NB4 (cell line): ENCODE measurements at regions not wholly inside any gene's neighbourhood (a gene's known extent, or its start where the extent isn't known, plus 50 kb on each side); places are given as distances from the start of the nearest gene placed in this dataset.

Source experiments
- DNase-seq: peaks from one replicate; pipeline ENCODE4 v3.0.0; 2010; ENCODE audit warnings: low read depth
- H3K4me3 ChIP-seq: one replicate; pipeline ENCODE4 v1.5.1; 2011; ENCODE audit warnings: mild to moderate bottlenecking, low read depth, low read length, moderate library complexity
- MYC ChIP-seq: IDR thresholded peaks from 2 replicates; pipeline ENCODE4 v1.6.1; 2011; ENCODE audit warnings: low read depth, low read length
- POLR2A ChIP-seq: IDR thresholded peaks from 2 replicates; pipeline ENCODE4 v1.6.1; 2011; ENCODE audit warnings: mild to moderate bottlenecking; ENCODE audit not compliant: insufficient read length; ENCODE audit errors: extremely low read depth
- TF ChIP-seq, protein P1 (sequence below): IDR thresholded peaks from 2 replicates; pipeline ENCODE4 v1.6.1; 2011; ENCODE audit warnings: low read depth, low read length
- TF ChIP-seq, protein P2 (sequence below): IDR thresholded peaks from one replicate; pipeline ENCODE4 v1.5.1; 2012; ENCODE audit warnings: low read depth, low read length

DNA sequence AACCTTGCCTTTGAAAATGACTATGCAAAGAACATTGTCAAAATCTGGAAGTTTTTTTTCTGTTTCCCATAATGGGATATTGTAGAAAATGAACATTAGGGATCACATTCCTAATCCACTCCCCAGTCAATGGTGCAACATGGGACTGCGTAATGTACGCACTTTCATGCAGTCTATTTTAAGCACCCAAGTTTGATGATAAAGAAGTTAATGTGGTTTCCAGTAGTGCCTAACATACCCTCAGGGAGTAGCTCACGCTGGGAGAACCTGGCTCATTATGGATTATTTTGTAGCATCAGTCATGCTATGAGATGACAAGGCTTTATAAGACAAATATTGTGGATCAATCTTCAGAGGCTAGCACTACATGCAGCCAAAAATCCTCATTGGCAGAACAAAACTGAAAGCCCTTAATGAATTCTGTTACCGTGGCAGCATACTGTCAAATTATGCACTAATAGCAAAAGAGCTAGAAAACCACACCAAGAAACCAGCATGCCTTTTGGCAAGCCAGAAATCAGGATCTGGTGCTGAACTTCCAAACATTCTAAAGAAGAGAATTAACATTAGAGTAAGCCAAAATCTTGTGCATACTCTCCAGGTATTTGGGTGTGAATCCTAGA, 1392.8 kb upstream of the TENM3 start:
- TF ChIP-seq POLR2A, result no peak
- no peak for TF ChIP-seq MYC
- TF ChIP-seq, protein P1, sequence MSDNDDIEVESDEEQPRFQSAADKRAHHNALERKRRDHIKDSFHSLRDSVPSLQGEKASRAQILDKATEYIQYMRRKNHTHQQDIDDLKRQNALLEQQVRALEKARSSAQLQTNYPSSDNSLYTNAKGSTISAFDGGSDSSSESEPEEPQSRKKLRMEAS, result no peak
- TF ChIP-seq, protein P2, sequence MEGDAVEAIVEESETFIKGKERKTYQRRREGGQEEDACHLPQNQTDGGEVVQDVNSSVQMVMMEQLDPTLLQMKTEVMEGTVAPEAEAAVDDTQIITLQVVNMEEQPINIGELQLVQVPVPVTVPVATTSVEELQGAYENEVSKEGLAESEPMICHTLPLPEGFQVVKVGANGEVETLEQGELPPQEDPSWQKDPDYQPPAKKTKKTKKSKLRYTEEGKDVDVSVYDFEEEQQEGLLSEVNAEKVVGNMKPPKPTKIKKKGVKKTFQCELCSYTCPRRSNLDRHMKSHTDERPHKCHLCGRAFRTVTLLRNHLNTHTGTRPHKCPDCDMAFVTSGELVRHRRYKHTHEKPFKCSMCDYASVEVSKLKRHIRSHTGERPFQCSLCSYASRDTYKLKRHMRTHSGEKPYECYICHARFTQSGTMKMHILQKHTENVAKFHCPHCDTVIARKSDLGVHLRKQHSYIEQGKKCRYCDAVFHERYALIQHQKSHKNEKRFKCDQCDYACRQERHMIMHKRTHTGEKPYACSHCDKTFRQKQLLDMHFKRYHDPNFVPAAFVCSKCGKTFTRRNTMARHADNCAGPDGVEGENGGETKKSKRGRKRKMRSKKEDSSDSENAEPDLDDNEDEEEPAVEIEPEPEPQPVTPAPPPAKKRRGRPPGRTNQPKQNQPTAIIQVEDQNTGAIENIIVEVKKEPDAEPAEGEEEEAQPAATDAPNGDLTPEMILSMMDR, result no peak
- no peak for DNase-seq
- H3K4me3 ChIP-seq, result no peak overlapping the region

DNA sequence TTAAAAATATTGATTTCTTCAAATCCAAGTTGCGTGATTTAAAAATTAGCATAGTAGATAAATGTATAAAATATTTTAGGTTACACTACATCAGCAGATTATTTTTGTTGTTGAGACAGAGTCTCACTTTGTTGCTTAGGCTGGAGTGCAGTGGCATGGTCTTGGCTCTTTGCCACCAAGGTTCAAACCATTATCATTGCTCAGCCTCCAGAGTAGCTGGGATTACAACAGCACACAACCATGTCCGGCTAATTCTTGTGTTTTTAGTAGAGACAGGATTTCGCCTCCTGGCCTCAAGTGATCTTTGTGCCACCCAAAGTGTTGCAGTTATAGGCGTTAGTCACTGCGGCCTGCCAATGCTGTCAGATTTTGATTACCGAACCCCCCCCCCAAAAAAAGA, 1390.5 kb upstream of the TENM3 start:
- no peak overlapping the region for H3K4me3 ChIP-seq
- DNase-seq, result no peak
- TF ChIP-seq POLR2A (no peak), MYC (no peak)
- TF ChIP-seq, protein P1, result no peak
- TF ChIP-seq, protein P2, result no peak

DNA sequence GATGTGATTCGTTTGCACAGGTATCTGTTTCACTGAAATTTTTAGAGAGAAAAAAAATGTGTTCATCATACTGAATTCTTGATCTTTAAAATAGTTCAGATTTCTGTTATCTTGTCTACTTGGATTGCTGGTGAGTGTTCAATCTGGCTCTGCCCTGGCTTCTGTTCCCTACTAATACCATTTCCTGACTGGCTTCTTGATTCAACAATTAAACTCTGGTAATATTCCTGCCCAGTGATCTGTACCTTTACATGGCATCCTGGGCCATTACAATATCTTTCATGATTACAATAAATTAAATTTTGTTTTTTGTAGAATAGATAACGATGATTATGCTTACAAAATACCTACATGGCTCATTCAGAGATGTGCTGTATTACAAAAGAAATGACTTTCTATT, 1388.0 kb upstream of the TENM3 start:
- no peak for DNase-seq
- no peak for TF ChIP-seq MYC
- TF ChIP-seq, protein P1, result no peak
- TF ChIP-seq, protein P2, result no peak

DNA sequence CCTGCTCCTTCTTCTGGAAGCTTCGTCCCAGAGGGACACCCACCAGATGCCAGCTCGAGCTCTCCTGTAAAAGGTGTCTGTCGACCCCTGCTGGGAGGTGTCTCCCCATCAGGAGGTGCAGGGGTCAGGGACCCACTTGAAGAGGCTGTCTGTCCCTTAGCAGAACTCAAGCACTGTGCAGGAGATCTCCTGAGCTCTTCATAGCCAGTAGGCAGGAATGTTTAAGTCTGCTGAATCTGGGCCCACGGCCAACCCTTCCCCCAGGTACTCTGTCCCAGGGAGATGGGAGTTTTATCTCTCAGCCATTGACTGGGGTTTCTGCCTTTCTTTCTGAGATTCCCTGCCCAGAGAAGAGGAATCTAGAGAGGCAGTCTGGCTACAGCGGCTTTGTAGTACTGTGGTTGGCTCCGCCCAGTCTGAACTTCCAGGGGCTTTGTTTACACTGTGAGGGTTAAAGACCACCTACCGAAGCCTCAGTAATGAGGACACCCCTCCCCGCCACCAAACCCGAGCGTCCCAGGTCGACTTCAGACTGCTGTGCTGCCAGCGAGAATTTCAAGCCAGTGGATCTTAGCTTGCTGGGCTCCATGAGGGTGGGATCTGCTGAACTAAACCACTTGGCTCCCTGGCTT, 1383.0 kb upstream of the TENM3 start:
- DNase-seq, result no peak
- TF ChIP-seq POLR2A, result no peak
- no peak for TF ChIP-seq MYC
- TF ChIP-seq, protein P2, result no peak
- TF ChIP-seq, protein P1, result no peak
- H3K4me3 ChIP-seq, result no peak overlapping the region

More for the DNA sequence above, 1388.0 kb upstream of the TENM3 start:
- no peak overlapping the region for H3K4me3 ChIP-seq

DNA sequence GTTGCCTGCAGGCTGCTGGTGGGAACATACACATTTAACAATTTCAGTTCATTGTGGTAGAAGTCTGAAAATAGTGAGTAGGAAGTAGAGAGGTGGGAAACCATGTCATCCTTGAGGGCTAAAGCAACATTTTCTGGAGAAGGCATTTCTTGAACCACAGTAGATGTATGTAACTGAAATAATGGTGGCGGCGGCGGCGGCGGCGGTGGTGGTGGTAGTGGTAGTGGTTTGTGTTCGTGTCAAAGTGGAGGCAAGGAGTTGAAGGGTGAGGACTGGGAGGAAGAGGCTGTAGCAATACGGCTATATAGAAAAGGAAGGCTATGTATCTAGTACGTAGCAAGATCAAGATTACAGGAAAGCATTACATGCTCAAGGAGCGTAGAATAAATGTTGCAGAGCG, 1381.6 kb upstream of the TENM3 start:
- no peak for DNase-seq
- no peak for TF ChIP-seq POLR2A
- TF ChIP-seq MYC, result no peak
- TF ChIP-seq, protein P2, result no peak
- TF ChIP-seq, protein P1, result no peak
- no peak overlapping the region for H3K4me3 ChIP-seq
